ENCODE measurements at regions not wholly inside any gene's neighbourhood (a gene's known extent, or its start where the extent isn't known, plus 50 kb on each side); places are given as distances from the start of the nearest gene placed in this dataset.
A peak's percentile ranks its signal among the peaks of the same experiment; 100 is the strongest.

DNA sequence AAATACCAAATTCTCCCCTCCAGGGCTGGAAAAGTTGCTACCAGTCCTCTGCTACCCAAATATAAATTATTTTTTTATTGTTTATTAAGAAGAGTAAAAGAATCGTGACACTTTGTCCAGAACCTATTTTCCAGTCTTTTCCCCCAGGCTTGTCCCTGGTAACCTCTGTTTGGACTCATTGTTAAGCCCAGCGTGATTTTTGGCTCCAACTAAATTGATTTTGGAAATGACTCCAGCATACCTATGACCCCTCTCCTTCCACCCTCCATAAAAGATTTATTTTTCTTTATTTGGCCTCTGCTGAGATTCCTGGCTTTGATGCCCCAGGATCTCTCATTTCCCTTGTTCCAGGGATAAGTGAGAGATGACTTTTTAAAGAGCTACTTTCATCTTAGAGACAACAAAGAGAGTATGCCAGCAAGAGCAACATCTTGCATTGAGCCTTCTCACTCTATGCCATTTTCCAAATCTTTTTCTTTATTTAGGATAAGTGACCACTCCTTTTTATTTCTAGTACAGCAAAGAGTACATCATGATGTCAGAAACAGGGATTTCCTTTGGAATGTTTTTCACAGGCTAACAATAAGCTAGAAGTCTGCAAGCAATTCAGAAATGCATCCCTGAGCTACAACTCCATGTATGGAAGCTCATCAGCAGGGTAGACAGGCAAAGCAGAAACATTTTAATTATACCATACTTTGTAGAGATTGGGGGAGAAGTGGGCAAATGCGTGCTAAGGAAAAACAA lies 75.8 kb downstream of the DAD1 start:
- no peak for DNase-seq

GRCh38 chr14:22512106-22512814 lies 76.8 kb downstream of the DAD1 start:
- DNase-seq = no peak

DNA sequence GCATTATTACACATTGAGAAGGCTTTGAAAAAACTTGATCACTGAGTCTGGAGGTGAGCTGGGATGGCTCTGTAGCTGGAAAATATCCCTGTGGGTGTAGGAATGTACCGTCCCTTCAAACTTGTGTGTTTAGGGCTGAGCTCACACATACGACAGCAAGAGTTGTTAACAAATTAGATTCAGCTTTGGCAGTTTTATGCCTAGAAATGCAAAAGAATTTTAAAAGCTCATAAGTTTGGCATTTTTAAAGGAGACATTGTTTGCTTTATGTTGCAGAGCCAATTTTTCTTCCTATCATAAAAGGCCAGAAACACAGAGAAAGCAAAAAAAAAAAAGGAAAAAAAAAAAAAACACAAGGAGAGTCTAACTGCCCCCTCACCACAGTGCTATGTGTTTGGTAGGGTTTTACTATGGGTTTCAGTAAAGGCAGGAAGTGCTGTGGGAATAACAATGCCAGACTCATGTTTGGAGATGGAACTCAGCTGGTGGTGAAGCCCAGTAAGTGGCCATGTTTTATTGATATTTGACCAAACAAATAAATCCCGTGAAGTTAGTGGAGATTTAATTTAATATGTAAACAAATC lies 78.4 kb downstream of the DAD1 start:
- DNase-seq = no peak

GRCh38 chr14:22509751-22510300 lies 79.2 kb downstream of the DAD1 start:
- DNase-seq = no peak

- no peak for DNase-seq
Observed at GRCh38 chr14:22509036-22509709, 79.9 kb downstream of the DAD1 start.

DNA sequence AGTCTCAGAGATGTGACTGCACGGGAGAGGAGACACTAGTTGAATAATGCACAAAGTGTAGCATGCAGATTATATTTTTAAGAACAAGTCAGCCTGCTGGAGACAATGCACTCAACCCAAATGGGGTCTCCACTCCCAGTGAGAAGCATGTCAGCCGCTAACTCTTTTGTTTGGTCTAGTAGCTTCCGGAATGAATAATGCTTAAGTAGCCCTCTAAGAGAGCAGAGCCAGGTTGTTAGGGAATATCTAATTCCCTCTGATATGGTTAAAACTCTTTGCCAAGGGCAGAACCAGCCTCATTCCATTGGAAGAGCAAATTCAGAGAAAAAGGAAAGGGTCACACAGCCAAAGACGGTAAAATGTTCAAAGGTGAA lies 80.4 kb downstream of the DAD1 start:
- no peak for DNase-seq

GRCh38 chr14:22508150-22508457 lies 80.9 kb downstream of the DAD1 start:
- DNase-seq = no peak

DNA sequence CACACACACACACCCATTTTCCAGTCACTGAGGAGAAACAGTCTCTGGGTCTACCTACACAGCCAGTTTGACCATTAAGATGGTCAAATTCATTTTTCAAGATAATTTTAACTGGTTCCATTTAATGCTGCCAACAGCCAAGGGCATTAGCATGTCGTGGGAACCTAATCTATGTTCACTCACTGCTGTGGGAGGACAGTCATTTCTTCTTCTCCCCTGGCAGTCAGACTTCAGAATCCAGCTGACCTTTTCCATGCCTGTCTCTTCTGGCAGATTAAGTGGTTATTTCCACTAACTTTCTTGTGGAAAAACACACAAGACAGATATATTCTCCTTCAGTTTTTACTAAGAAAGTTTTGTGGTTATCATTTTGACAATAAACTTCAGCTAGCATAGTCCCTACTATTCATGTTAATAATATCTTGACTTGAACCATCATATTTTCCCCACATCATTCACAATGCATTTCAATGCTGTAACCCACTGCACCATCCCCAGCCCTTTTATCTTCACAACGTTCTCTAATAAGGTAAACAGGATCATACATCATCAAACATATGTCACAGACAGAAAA lies 82.2 kb downstream of the DAD1 start:
- no peak for DNase-seq

- no peak for DNase-seq
Observed at GRCh38 chr14:22506378-22506710, 82.7 kb downstream of the DAD1 start.

- DNase-seq = no peak
Observed at GRCh38 chr14:22505697-22506377, 83.2 kb downstream of the DAD1 start.

DNA sequence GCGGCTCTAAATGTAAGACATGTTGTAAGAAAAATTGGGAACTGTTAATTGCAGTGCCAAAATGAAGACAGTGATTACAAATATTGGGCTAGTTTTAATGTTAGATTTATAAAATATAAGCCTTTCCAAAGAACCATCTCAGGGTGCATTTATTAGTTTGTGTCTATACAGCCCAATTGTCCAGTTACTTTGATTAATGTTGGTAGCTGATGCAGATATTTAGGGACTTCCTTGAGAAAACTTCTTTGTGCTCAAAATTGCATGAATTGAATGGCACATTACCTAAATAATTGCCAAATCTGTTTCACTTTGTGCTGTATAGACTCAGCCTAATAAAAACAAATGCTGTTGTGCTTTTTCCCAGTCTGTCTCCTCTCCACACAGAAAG lies 83.7 kb downstream of the DAD1 start:
- DNase-seq = no peak

GRCh38 chr14:22502551-22502950 lies 86.5 kb downstream of the DAD1 start:
- no peak for DNase-seq

DNA sequence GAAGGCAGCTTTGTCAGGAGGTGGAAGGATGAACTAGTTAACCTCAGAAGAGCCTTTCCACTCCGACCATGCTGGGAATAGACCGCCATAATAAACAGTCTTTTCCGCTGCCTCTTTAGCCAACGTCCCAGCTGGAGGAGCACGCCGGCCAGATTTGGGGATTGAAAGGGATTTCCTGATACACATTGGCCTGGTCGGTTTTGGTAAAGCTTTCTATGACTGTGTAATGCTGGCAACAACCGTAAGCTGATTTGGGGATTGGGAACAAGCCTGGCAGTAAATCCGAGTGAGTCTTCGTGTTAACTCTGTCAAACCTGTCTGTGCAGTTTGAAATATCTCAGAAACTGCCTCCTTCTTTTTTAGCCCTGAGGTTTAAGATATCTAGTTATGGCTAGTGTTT lies 87.0 kb downstream of the DAD1 start:
- no peak for DNase-seq

- peak; percentile 64 for DNase-seq
Observed at GRCh38 chr14:22500954-22501726, 87.9 kb downstream of the DAD1 start.

GRCh38 chr14:22500525-22500924 lies 88.5 kb downstream of the DAD1 start:
- no peak for DNase-seq

GRCh38 chr14:22497671-22498093 lies 91.3 kb downstream of the DAD1 start:
- no peak for DNase-seq

DNA sequence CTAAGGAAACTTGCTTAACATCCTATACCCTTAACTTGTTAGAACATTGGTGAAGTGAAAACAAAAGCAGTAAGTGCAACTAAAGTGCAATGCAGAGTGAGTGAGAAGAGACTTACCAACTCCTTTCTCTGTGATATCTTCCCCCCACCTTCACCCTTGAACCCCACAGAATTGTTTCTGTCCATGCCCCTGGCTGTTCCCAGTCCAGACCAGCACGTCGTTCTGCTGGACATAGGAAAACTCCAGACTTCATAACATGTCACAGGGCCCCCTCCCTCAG lies 91.9 kb downstream of the DAD1 start:
- DNase-seq = no peak

DNA sequence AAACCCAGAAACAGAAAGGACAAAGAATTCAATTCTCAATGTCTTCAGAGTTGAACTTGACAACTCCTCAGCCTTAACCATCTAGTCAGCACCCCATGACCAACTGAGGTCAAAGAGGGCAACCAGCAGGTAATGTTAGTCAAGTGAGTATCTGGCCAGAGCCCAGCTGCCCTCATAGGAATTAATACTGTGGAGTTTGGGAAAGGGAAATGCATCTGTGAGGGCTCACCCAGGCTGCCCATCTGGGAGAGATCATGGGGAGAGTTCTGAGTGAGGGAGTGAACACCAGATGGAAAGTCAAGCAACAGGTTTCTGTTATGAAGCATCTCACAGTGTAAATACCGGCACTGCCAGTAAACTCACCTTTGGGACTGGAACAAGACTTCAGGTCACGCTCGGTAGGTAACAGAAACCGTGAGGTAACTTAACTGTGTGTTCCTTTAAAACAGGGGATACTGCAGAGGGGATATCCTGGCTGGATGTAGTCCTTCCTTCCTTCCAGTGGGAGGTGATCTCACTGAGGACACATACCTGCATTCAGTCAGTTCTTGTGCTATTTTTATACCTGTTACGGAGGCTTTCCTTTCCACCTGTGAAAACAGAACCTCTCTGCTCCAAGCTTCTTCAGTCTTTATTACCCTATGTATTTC lies 94.4 kb downstream of the DAD1 start:
- no peak for DNase-seq

DNA sequence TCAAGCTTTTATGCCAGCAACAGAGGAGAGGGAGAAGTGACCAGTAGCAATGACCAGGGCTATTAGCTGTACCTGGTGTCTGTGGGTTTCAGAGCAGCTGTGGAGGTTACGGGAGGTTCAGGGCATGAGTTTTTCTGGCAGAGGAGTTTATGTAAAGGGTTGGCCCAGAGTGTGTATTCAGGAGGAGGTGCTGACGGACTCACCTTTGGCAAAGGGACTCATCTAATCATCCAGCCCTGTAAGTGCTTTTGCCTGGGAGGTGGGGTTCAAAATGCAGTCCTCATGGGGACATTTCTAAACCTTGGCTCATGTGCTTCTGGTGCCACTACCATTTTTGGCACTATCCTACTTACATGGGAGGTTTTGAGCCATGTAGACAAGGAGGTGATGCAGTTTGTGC lies 95.3 kb downstream of the DAD1 start:
- DNase-seq = no peak

- DNase-seq = no peak
Observed at GRCh38 chr14:22492622-22493542, 96.1 kb downstream of the DAD1 start.

All from stimulated activated CD4-positive, alpha-beta T cell treated with anti-CD3 and anti-CD28 coated beads, Interleukin-15, amount 100 ng/mL, for 24 hours (primary cell).